GM08714 (cell line): ENCODE measurements at regions not wholly inside any gene's neighbourhood (a gene's known extent, or its start where the extent isn't known, plus 50 kb on each side); places are given as distances from the start of the nearest gene placed in this dataset.

Experiments
- H3K4me3 ChIP-seq: fragments of 200-500 bp; sonication (Bioruptor generic); 2 replicates; pipeline ENCODE4 v1.5.1; 2014; ENCODE audit warnings: mild to moderate bottlenecking, low read length, inconsistent platforms
- ZNF274 ChIP-seq: IDR thresholded peaks from 2 replicates; pipeline ENCODE4 v1.6.1; 2012; ENCODE audit warnings: mild to moderate bottlenecking, low read depth, low read length

GRCh38 chr17:36817483-36818048 lies 119.7 kb upstream of the LHX1 start:
- TF ChIP-seq ZNF274 = no peak
- H3K4me3 ChIP-seq = no peak overlapping the region

DNA sequence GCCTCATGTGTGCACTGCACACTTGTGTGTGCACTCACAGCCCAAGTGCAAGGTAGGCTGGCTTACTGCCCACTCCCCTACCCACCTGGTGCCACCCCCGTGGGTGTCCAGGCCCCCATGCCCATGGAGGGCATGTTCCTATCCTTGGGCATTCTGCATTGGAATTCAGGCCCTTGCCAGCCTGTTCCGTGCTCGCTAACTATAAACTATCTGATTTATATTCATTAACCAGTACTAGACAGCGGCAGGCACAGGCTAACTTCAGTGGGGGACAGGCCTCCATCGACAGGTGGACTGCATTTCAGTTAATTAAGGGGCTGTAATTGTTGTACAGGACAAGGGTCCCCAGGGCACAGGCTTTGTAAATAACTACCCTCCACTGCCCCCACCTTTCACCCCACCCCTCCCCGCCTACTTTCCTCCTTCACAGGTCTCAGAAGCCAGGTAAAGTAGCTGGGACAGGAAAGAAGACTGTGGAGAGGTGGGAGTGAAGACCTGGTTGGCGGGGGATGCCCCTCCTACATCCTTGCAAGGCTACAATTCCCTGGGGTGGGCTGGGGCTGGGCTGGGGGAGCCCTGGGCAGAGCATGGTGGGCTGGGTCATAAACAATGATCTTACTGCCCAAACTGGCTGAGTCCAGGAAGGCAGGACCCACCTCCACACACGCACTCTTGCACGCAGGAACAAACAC lies 119.0 kb upstream of the LHX1 start:
- no peak overlapping the region for H3K4me3 ChIP-seq
- no peak for TF ChIP-seq ZNF274

- no peak overlapping the region for H3K4me3 ChIP-seq
- no peak for TF ChIP-seq ZNF274
Measured at GRCh38 chr17:36823850-36824677, 113.2 kb upstream of the LHX1 start.

- TF ChIP-seq ZNF274 = no peak
Measured at GRCh38 chr17:36824678-36825101, 112.6 kb upstream of the LHX1 start.

DNA sequence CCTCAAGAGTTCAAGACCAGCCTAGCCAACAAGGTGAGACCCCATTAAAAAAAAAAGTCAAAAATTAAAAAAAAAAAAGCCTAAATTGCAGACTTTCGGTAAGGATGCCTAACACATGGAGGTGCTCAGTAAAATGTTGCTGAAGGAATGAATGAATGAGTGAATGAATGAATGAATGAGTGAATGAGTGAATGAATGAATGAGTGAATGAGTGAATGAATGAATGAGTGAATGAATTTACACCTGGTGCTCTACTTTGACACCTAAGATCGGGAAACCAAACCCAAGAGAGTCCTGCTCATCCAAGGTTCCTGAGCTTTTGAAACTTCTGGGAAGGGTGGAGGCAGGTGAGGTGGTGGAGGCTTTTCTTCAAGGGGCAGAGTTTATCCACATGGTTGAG lies 112.2 kb upstream of the LHX1 start:
- H3K4me3 ChIP-seq = no peak overlapping the region

More at GRCh38 chr17:36824678-36825101, 112.6 kb upstream of the LHX1 start:
- H3K4me3 ChIP-seq = no peak overlapping the region

GRCh38 chr17:36825521-36825920 lies 111.8 kb upstream of the LHX1 start:
- TF ChIP-seq ZNF274 = no peak

More for the DNA sequence above, 112.2 kb upstream of the LHX1 start:
- no peak for TF ChIP-seq ZNF274

GRCh38 chr17:36825951-36826350 lies 111.3 kb upstream of the LHX1 start:
- TF ChIP-seq ZNF274 = no peak
- no peak overlapping the region for H3K4me3 ChIP-seq

More at GRCh38 chr17:36825521-36825920, 111.8 kb upstream of the LHX1 start:
- no peak overlapping the region for H3K4me3 ChIP-seq

DNA sequence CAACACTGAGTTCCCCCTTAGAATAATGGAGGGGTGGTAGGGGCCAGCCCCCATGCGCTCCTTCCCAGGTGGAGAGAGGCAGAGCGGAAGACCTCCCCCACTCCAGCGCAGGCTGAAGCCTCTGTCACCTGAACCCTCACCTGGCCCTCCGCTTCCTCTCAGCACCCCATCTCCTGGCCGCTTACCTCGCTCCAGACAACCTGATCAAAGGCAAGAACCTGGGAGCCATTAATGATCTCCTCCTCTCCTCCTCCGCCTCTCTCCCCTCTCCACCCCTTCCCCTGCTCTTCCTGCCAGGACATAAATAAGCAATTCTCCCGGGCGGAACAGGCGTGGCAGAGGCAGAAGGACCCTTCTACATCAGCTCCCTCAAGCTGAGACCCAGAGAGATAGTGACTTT lies 110.2 kb upstream of the LHX1 start:
- H3K4me3 ChIP-seq = no peak overlapping the region
- no peak for TF ChIP-seq ZNF274

DNA sequence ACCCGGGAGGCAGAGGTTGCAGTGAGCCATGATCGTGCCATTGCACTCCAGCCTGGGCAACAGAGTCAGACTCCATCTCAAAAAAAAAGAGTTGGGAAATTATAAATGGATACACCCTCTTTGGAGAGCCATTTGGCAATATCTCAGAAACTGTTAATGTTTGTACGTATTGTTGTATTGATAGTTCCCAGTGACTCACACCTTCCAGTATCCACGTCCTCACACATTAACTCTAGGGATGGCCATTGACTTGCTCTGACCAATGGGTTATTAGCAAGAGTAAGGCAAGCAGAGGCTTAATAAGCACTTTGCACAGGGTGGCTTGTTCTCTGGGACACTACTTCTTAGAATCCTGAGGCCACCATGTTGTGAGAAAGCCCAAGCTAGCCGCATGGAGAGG lies 107.6 kb upstream of the LHX1 start:
- no peak overlapping the region for H3K4me3 ChIP-seq
- TF ChIP-seq ZNF274 = no peak

- H3K4me3 ChIP-seq = no peak overlapping the region
- TF ChIP-seq ZNF274 = no peak
Measured at GRCh38 chr17:36833279-36833678, 104.0 kb upstream of the LHX1 start.

- no peak for TF ChIP-seq ZNF274
- H3K4me3 ChIP-seq = no peak overlapping the region
Measured at GRCh38 chr17:36835036-36835435, 102.2 kb upstream of the LHX1 start.

DNA sequence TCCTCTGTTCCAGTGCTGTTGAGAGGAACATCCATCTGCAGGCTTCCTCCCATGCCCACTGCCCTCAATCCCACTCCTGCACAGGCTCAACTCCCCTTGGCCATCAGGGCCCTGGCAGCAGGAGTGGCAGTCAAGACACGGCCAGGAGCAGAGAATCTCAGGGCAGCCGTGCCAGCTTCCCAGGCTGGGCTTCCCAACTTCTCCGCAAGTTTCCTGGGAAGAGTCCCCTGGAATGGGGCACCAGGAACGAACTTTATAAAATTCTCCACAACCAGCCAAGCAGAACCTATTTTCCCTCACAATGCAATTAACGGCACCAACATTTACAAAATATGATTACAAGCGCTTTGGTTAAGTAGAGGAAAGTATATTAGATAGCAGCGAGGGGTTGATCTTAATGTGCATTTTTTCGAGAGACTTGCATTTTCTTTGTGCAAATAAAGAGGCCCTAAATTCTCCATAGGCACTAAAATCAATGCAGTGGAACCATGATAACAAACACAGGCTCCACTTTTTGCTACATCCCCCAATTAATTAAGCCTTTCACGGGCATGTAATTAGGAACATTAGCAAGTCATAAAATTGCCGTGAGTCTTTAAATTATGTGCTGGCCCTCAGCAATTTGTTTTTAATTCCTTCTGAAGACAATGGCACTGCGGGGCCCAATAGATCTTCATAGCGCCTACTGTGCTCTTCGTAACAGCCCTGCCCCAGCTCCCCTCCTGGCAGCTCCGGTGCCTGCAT lies 99.9 kb upstream of the LHX1 start:
- no peak for TF ChIP-seq ZNF274
- H3K4me3 ChIP-seq = no peak overlapping the region

GRCh38 chr17:36837939-36838272 lies 99.4 kb upstream of the LHX1 start:
- H3K4me3 ChIP-seq = no peak overlapping the region
- TF ChIP-seq ZNF274 = no peak

- no peak overlapping the region for H3K4me3 ChIP-seq
- TF ChIP-seq ZNF274 = no peak
Measured at GRCh38 chr17:36839256-36839655, 98.0 kb upstream of the LHX1 start.
